Putamen (tissue), 1 donor: ENCODE measurements at regions not wholly inside any gene's neighbourhood (a gene's known extent, or its start where the extent isn't known, plus 50 kb on each side); places are given as distances from the start of the nearest gene placed in this dataset.
A peak's percentile ranks its signal among the peaks of the same experiment; 100 is the strongest.

Source experiments
- DNase-seq: peaks from one replicate; pipeline ENCODE4 v3.0.0-alpha.2; 2016; ENCODE audit warnings: low spot score

GRCh38 chr20:48015141-48015910 is 230.0 kb upstream of the SULF2 start:
- DNase-seq = no peak

- DNase-seq = no peak
Observed at GRCh38 chr20:48012401-48012974, 227.2 kb upstream of the SULF2 start.

GRCh38 chr20:48011025-48011424 is 225.7 kb upstream of the SULF2 start:
- DNase-seq = no peak

GRCh38 chr20:48010623-48011022 is 225.3 kb upstream of the SULF2 start:
- DNase-seq = no peak

- peak; percentile 67 for DNase-seq
Observed at GRCh38 chr20:48008850-48009515, 223.7 kb upstream of the SULF2 start.

GRCh38 chr20:48007351-48007750 is 222.1 kb upstream of the SULF2 start:
- no peak for DNase-seq

- no peak for DNase-seq
Observed at GRCh38 chr20:48006036-48006833, 221.0 kb upstream of the SULF2 start.

GRCh38 chr20:48003021-48003420 is 217.7 kb upstream of the SULF2 start:
- no peak for DNase-seq

GRCh38 chr20:48002517-48002970 is 217.3 kb upstream of the SULF2 start:
- no peak for DNase-seq

GRCh38 chr20:47999166-47999565 is 213.9 kb upstream of the SULF2 start:
- no peak for DNase-seq

GRCh38 chr20:47998736-47999135 is 213.5 kb upstream of the SULF2 start:
- DNase-seq = no peak

GRCh38 chr20:47995661-47996060 is 210.4 kb upstream of the SULF2 start:
- no peak for DNase-seq

GRCh38 chr20:47993817-47994216 is 208.5 kb upstream of the SULF2 start:
- DNase-seq = no peak

GRCh38 chr20:47993035-47993755 is 207.9 kb upstream of the SULF2 start:
- no peak for DNase-seq

GRCh38 chr20:47991875-47992488 is 206.7 kb upstream of the SULF2 start:
- no peak for DNase-seq

- DNase-seq = no peak
Observed at GRCh38 chr20:47990507-47991150, 205.3 kb upstream of the SULF2 start.

GRCh38 chr20:47989957-47990356 is 204.7 kb upstream of the SULF2 start:
- no peak for DNase-seq

GRCh38 chr20:47988676-47989075 is 203.4 kb upstream of the SULF2 start:
- no peak for DNase-seq

- no peak for DNase-seq
Observed at GRCh38 chr20:47985092-47985850, 200.0 kb upstream of the SULF2 start.

GRCh38 chr20:47984437-47984836 is 199.2 kb upstream of the SULF2 start:
- no peak for DNase-seq
